Right lung (tissue), 2 donors: ENCODE measurements at regions not wholly inside any gene's neighbourhood (a gene's known extent, or its start where the extent isn't known, plus 50 kb on each side); places are given as distances from the start of the nearest gene placed in this dataset.
"Not testable (repeated sequence)": the region's sequence is repeated elsewhere in the genome, so short reads cannot be mapped to it uniquely, and the experiment has no call there.

Source experiments
- DNase-seq, 2 donors: peaks; one replicate each; pipeline ENCODE4 v3.0.0-alpha.2; 2013

DNA sequence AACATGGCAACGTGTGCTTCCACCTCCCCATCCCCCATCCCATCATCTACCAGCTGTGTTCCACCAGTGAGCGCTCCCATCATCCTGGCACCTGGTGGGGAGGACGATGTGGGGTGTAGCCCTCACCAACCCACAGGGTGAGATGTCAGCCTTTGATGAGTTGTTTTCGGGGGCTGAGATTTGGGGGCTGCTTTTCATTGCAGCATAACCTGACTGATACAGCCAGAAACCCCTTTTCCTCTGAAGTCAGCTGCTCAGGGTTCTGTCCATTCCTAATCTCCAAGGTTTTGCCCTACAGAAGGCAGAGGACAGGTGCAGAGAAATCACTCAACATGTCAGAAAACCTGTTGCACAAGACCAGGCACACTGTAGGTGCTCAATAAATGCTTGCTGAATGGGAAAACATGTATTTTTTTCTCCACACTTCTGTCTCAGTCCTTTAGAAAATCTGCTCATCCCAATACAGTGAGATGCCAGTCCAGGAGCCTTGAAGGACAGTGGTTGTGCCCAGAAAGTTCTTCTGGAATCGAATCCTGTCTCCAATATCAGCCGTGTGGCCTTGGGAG lies 239.8 kb downstream of the RBM19 start:
- no peak for DNase-seq

DNA sequence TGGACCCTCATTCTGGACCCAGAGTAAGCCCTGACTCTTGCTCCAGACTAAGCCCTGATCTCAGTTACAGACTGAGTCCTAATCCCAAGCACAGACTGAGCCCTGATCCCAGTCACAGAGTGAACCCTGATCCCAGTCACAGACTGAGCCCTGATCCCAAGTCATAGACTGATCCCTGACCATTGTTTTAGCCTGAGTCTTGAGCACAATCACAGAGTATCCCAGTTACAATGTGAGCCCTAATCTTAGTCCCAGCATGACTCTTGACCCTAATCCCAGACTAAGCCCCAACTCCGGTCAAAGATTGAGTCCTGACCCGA lies 240.6 kb downstream of the RBM19 start:
- no peak for DNase-seq

DNA sequence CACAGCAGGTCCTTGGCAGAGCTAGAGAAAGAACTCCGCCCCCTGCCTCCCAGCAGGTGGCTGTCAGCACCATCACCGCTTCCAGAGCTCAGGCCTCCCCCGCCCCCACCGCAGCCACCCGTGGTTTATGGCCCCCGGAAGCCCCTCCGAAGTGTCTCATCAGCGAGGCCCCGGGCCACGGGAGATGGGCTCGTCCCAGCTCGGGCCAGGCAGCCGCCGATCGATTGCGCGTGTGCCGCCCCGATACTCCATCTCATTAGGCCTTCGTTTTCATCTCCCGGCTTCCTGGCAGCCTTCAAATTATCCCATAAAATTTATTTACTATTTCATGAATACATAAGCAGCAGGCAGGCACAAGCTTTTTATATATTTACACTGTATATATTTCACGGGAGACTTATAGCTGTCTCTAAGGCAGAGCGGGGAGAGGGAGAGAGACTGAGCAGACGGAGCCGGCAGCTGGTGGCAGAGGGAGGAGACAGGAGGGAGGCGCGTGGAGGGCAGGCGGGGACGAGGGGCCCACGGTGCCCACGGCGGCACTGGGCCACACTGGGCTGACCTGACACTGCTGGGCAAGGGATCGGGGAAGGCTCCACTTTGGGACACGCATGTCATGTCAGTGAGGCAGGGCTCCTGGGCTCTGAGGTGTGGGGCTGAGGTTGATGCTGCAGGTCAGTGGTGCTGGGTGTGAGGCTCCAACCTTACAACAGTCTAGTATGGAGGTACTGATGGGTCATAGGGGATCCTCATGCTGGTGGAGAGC lies 241.2 kb downstream of the RBM19 start:
- DNase-seq: no peak

DNA sequence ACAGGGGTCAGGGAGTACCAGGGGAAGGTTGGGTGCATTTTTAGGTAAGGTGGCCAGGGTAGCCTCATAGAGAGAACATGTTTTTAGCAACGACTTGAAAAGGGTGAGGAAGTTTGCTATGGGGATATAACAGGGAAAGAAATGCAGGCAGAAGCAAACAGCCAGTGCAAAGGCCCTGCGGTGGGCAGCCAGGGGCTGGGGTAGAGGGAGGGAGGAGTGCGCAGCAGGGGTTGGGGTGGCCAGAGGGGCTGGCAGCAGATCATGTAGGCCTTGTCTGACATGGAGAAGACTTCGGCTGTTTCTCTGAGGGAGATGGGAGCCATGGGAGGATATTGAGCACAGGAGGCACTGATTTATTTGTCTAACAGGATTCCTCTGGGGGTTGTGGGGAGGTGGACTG lies 242.5 kb downstream of the RBM19 start:
- no peak for DNase-seq

DNA sequence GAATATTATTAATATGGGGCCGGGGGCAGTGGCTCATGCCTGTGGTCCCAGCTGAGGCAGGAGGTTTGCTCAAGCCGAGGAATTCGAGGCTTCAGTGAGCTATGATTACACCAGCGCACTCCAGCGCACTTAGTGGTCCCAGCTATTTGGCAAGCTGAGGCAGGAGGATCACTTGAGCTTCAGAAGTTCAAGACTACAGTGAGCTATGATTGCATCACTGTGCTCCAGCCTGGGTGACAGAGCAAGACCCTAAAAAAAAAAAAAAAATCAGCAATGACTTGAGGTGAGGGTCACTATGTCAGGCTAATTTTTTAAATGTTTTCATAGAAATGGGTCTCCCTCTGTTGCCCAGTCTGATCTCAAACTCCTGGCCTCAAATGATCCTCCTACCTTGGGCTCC lies 243.4 kb downstream of the RBM19 start:
- no peak for DNase-seq

DNA sequence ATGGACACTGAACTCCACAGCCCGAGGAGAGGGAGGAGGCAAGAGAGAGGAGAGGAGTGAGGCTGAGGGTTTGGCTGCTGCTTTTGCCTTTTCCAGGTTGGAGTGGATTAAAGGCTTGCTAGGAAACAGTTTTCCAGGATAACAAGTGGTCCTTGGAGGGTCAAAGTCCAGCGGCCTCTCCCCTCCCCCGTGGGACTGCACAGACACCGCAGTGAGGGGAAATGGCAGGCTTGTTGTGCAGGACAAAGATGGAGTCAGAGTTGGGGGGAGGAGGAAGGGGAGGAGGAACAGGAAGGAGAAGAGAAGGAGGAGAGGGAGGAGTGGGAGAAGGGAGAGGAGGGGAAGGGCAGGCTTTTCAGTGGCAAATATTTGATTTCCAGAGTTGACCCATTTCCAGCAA lies 245.5 kb downstream of the RBM19 start:
- no peak for DNase-seq

DNA sequence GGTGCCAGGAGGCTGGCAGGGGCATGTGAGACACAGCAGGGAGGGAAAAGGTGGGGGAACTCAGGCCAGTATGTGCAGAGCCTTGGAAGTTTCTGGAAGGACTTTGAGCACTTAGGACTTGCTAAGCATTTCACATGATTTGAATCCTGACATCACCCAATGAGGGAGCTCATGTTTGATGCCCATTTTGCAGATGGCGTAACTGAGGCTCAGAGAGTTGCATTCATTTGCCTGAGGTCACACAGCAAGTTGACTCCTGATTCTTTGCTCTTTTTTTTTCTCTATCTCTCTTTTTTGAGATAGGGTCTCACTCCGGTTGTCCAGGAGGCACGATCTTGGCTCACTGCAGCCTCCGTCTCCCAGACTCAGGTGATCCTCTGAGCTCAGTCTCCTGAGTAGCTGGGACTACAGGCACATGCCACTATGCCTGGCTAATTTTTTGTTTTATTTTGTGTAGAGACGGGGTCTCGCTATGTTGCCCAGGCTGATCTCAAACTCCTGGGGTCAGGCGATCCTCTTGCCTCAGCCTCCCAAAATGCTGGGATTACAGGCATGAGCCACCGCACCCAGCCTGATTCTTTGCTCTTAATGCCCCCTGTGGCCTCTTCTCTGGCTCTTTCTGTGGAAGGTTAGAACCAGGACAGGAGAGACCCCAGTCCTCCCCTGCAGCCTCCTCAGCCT lies 246.1 kb downstream of the RBM19 start:
- no peak for DNase-seq

DNA sequence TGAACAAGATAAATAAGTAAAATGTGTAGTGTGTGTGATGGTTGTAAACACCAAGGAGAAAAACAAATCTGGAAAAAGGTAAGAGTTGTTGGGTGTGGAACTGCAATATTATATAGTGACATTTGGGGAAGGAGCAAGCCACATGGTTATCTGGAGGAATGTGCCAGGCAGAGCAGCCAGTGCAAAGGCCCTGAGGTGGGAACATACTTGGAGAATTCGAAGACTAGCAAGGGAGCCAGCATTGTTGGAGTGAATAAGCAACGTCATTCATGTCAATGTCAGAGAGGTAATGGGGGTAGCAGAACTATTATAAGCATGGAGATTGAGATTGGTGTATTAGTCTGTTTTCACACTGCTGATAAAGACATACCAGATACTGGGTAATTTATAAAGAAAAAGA lies 241.5 kb upstream of the LHX5 start:
- no peak for DNase-seq

DNA sequence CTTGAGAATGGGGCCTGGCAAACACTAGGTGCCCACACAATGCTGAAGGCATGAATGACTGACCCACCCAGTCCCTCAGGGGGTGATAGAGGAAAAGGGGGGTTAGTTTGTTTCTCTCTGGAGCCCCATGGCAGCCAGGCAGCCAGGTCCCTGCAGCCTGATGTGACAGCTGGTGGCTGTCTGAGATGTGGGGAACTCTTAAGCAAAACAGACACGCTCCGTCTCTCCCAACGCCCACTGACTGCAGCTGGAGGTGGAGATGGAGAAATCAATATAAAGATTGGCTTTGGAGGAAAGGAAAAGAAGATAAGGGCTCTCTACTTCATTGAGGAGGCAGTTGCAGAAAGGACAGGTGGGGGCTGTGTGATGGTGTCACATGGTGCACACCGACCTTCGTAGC lies 240.8 kb upstream of the LHX5 start:
- no peak for DNase-seq

DNA sequence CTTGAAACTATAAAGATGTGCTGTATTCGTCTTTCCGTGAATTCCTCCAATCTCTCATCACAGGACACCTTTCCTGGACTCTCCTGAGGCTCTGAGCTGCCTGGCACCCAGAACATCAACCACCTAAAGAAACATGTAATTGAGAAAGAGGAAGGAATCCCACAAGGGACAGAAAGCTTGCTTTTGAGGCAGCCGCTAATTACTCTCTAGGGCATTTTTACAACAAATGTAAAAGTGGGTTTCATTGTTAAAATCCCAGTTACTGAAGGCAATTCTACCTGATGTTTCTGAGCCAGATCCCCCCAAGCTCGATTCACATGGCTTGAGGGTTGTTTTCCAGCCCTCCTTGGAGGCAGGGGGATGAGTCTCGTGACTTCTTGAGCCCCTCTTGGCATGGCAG lies 238.5 kb upstream of the LHX5 start:
- no peak for DNase-seq

DNA sequence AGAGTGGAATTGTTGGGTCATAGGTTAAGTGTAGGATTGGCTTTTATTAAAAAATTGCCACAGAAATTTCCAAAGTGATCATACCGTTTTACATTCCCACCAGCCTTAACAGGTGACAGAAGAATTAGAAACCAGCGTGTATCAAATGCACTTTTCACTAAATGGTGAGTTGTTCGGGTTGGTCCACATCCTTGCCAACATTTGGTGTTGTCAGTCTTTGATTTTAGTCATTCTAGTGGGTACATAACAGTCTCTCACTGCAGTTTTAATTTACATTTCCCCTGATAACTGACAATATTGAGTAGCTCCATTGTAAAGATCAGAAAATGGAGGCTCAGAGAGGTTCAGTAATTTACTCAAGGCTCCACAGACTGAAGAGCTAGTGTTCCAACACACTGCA lies 237.8 kb upstream of the LHX5 start:
- no peak for DNase-seq

DNA sequence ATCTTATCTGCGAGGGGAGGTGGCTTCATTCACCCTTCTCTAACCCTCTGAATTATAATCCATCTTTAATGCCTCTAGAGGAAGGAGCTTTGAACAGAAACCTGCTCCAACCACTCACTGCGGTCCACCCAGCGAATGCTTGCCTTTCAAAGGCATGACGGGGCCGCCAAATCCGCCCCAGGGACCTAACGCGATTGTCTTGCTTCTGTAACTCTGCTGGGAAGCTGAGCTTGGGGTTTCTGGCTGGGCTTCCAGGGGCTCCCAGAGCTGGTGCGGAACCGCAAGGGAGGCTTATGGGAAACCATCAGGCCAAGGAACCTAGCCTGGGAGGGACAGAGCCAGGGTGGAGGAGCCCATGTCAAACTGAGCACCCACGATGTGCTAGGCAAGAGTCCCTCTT lies 231.2 kb upstream of the LHX5 start:
- DNase-seq: no peak

DNA sequence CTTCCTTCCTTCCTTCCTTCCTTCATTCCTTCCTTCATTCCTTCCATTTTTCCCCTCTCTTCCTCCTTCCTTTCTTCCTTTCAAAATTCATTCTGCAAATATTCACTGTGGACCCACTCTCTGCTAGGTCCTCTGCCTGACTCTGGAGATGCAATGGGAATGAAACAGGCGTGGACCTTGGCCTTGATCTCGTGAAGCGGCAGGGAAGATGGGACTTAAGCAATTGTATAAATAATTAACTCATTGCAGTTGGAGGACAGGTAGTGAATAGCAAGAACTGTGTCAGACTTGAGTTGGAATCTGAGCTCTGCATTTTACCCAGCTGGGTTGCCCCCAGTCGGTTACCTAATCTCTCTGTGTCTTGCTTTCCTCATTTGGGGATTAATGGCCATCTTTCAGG lies 230.6 kb upstream of the LHX5 start:
- no peak for DNase-seq

DNA sequence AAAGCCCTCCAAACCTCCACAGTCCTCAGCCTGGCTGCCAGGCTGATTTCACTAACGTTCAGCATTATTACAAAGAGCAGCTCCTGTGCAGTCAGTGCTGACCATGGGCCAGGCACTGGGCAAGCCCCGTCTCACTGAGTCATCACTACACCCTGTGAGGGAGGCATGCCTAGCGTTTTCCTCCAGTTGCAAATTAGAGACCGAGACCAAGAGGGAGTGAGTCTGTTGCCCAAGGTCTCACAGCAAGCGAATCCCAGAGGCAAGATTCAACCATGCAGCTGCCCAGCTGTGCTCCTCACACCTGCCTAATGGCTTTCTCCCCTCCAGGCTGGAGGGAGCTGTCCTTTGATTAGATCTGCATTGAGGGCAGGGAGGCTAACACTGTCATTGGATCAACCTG lies 229.3 kb upstream of the LHX5 start:
- no peak for DNase-seq

DNA sequence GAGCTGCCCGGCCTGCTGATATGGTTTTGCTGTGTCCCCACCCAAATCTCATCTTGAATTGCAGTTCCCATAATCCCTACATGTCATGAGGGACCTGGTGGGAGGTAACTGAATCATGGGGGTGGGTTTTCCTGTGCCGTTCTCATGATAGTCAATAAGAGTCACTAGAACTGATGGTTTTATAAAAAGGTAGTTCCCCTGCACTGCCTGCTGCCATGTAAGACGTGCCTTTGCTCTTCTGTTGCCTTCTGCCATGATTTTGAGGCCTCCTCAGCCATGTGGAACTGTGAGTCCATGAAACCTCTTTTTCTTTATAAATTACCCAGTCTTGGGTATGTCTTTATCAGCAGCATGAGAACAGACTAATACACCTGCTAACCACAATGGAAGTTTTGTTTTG lies 228.3 kb upstream of the LHX5 start:
- DNase-seq: not testable (repeated sequence)

DNA sequence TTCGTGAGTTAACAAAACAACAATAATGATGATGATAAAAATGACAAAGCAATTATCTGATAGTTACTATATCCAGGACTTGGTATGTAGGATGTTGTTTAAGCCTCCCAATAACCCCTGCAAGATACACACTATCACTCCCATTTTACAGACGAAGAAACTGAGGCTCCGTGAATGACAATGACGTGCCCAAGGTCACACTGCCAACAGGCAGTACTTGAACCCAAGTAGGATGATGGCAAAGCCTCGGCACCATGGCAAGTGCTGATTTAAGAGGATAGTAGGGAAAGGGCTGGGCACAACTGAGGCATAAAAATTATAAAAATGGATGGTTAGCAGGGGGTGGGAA lies 226.8 kb upstream of the LHX5 start:
- no peak for DNase-seq

DNA sequence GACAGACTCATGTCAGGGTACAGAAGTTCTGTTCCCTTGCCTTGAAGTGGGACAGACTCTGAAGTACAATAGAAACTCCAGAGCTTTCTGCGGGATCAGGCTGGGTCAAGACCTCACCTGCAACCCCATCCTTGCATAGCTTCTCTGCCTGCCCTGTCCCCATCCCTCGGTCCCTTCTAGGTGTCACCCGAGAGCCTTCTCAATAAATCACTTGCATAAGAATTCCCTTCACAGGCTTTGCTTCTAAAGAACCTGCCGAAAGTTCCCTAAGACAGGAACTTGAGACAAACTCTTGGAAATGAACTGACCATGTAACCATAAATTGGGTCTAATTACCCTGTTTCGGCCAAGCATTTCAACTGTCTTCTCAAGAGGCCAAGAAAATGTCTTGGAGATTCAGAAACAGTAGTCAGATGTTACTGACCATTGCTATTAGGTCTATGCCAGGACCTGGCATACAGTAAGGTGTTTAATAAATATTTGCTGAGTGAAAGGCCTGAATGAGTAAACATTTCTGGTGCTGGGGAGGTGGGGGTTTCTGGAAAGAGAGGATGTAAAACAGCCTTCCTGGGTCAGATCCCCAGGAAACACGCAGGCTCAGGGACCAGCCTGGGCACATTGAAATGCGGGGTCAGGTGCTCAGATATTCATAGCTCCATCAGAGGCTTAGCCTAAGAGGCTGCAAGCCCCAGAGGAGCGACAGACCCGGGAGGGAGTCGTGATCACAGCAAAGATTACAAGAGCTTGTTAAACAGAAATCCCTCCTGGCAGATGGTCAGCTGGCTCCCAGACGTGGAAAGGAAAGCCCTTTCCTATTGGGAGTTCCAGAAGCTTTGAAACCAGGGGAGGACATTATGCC lies 226.2 kb upstream of the LHX5 start:
- DNase-seq: peak; percentile 7 to 10

DNA sequence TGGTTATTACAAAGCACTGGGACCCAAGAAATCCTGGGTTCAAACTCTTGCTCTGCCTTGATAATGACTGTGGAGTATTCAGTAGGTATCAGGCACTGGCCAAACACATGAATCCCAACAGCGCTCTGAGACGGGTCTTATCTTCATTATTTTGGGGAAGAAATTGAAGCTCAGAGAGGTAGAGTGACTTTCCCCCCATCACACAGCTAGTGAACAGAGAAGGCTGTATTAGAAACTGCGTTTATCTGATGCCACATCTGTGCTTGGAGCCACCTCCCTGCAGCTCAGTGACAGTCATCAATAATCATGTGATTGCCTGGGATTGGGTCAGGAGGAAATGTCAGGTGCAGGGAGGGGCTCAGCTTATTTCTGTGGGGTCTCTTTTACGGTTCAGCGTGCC lies 225.4 kb upstream of the LHX5 start:
- DNase-seq: no peak

DNA sequence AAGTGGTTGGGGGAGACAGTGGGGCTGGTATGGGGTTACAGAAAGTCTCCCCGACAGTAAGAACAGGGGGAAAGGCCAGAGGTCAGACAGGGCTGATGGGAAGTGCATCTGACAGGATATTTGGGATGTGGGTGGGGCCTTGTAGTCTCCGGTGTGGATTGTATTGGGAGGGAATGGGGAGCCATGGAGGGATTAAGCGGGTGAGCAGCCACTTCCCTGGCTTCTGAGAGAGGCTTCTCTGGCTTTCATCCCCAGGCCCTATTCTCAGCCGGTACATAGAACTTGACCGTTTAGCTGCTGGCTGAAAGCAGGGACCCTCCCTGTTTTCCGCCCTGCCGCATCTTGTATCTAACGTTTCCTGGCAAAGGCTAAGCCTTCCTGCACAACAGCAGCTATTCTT lies 222.0 kb upstream of the LHX5 start:
- DNase-seq: no peak

DNA sequence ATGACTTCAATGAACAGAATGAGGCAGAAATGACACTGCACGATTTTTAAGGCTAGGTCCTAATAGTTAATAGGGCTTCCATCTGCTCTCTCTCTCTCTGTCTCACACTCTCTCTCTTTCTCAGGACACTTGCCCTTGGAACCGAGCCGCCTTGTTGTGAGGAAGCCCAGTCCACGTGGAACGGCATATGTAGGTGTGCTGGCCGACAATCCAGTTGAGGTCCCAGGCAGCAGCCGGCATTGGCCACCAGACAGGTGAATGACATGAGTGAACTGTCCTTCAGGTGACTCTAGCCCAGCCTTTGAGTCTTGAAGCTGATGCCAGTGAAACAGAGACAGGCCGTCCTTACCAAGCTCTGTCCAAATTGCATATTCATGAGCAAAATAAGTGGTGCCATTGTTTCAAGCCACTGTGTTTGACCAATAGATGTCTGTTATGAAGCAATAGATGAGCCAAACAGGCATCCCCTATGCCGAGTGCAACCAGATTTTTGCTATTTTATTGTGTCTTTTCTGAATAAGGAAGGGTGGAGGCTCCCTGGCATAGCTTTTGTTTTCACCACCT lies 217.5 kb upstream of the LHX5 start:
- DNase-seq: no peak

DNA sequence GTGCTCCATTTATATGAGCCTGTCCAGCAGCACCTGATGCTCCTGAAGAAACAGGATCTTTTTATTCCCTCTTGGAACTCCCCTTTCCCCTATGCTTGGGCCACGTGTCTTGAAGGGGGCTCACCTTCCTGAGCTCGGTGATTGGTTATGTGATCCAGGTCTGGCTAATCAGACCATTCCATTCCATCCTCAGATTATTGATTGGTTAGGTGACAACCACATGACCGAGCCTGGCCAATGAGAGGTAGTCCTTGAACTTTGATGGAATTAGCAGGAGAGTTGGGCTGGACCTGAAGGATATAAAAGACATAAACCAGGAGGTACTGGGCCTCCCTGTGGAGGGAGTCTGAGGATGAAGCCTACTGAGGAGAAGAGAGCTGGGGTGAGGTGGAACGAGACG lies 216.6 kb upstream of the LHX5 start:
- DNase-seq: no peak
